Peyer's patch (tissue), 4 donors: ENCODE measurements at regions not wholly inside any gene's neighbourhood (a gene's known extent, or its start where the extent isn't known, plus 50 kb on each side); places are given as distances from the start of the nearest gene placed in this dataset.

Source experiments
- CTCF ChIP-seq, 6 experiments: fragments of 450-650 bp in 4 of 6; fragments of 200-600 bp in 2 of 6; sonication (generic) in 1 of 6; IDR thresholded peaks; one replicate each; pipeline ENCODE4 v1.5.1; 2017 to 2019; ENCODE audit warnings: antibody characterized with exemption in 6 of 6, mild to moderate bottlenecking in 3 of 6, moderate library complexity in 1 of 6
- POLR2A ChIP-seq, 2 donors: fragments of 450-650 bp; IDR thresholded peaks; one replicate each; pipeline ENCODE4 v1.5.1; 2017; ENCODE audit warnings: antibody characterized with exemption in 2 of 2, mild to moderate bottlenecking in 2 of 2, moderate library complexity in 2 of 2

GRCh38 chrX:20967725-20968124 is 406.5 kb upstream of the CNKSR2 start:
- no peak for TF ChIP-seq CTCF (IDR thresholded peaks at IDR 0.05)
- TF ChIP-seq POLR2A (IDR thresholded peaks at IDR 0.05): no peak
